Calu3 (cell line): ENCODE measurements at regions not wholly inside any gene's neighbourhood (a gene's known extent, or its start where the extent isn't known, plus 50 kb on each side); places are given as distances from the start of the nearest gene placed in this dataset.

Experiments used
- BruUV-seq: library from RNA; stranded (reverse); fragments of 400-500 nt; replicated peaks from 2 replicates; lab custom pipeline; 2021; lab: Mats Ljungman, UMichigan
- CTCF ChIA-PET: fragments of 300-600 bp; sonication (Branson Sonifier 250); formaldehyde crosslinking; loops from one replicate; lab custom pipeline; 2022; ENCODE audit warnings: antibody characterized with exemption; lab: Charles Lee
- DNase-seq: peaks from one replicate; pipeline ENCODE4 v3.0.0; 2022
- H3K27ac Mint-ChIP-seq: one replicate; pipeline ENCODE4 v1.8.0; 2022; ENCODE audit warnings: mixed read lengths; ENCODE audit not compliant: unreplicated experiment
- H3K27me3 Mint-ChIP-seq: one replicate; pipeline ENCODE4 v1.8.0; 2022; ENCODE audit warnings: mixed read lengths; ENCODE audit not compliant: unreplicated experiment
- H3K36me3 Mint-ChIP-seq: one replicate; pipeline ENCODE4 v1.8.0; 2022; ENCODE audit warnings: mild to moderate bottlenecking, moderate library complexity, mixed read lengths; ENCODE audit not compliant: insufficient read depth, unreplicated experiment
- H3K4me1 Mint-ChIP-seq: one replicate; pipeline ENCODE4 v1.8.0; 2022; ENCODE audit warnings: mild to moderate bottlenecking, low read depth, mixed read lengths; ENCODE audit not compliant: unreplicated experiment
- H3K4me3 Mint-ChIP-seq: one replicate; pipeline ENCODE4 v1.8.0; 2022; ENCODE audit warnings: mild to moderate bottlenecking, low read depth, moderate library complexity, mixed read lengths; ENCODE audit not compliant: unreplicated experiment
- H3K9me3 Mint-ChIP-seq: one replicate; pipeline ENCODE4 v1.8.0; 2022; ENCODE audit warnings: low read depth, mixed read lengths; ENCODE audit not compliant: unreplicated experiment
- CTCF ChIP-seq: fragments of 200-600 bp; IDR thresholded peaks from one replicate; pipeline ENCODE4 v1.8.0; 2022; ENCODE audit warnings: antibody characterized with exemption; ENCODE audit not compliant: unreplicated experiment
- intact Hi-C: fragments of 100-400 bp; cut with micrococcal nuclease; formaldehyde crosslinking; loops from one replicate; pipeline ENCODE4 v1.10.0; 2022; ENCODE audit not compliant: unreplicated experiment

GRCh38 chr2:240204431-240205276 lies 64.2 kb upstream of the OTOS start:
- no peak for DNase-seq
- no TSS peak for BruUV-seq
- intact Hi-C loops: no loop called here
- H3K27ac Mint-ChIP-seq: peak overlapping the region; percentile 18
- peaks cover 37% of the 10 kb centered on the region for H3K27me3 Mint-ChIP-seq
- TF ChIP-seq CTCF: no peak
- CTCF ChIA-PET: interaction anchor here (0.8 to 1.8 kb wide), 5 partner anchors 8 to 369 kb away, joined by 3 to 7 read pairs (median 4); no protein-coding TSS in a partner anchor
- H3K4me3 Mint-ChIP-seq: peak overlapping the region; percentile 2
- H3K4me1 Mint-ChIP-seq: peaks cover 14% of the 10 kb centered on the region
- no peaks in the 10 kb centered on the region for H3K36me3 Mint-ChIP-seq
- H3K9me3 Mint-ChIP-seq: peaks cover 2% of the 10 kb centered on the region

GRCh38 chr2:240205348-240205747 lies 64.9 kb upstream of the OTOS start:
- DNase-seq: peak; percentile 81
- BruUV-seq: no TSS peak

GRCh38 chr2:240205772-240206171 lies 65.3 kb upstream of the OTOS start:
- peaks cover 2% of the 10 kb centered on the region for H3K9me3 Mint-ChIP-seq
- no peak overlapping the region for H3K4me3 Mint-ChIP-seq
- no TSS peak for BruUV-seq
- TF ChIP-seq CTCF: no peak
- no peak for DNase-seq
- H3K27ac Mint-ChIP-seq: no peak overlapping the region
- CTCF ChIA-PET: interaction anchor here (0.6 to 1.8 kb wide), 4 partner anchors 9 to 54 kb away, joined by 3 to 7 read pairs (median 4); no protein-coding TSS in a partner anchor
- no peaks in the 10 kb centered on the region for H3K36me3 Mint-ChIP-seq
- peaks cover 14% of the 10 kb centered on the region for H3K4me1 Mint-ChIP-seq
- intact Hi-C loops: no loop called here
- peaks cover 49% of the 10 kb centered on the region for H3K27me3 Mint-ChIP-seq

More at GRCh38 chr2:240205348-240205747, 64.9 kb upstream of the OTOS start:
- intact Hi-C loops: no loop called here
- TF ChIP-seq CTCF: no peak
- H3K27ac Mint-ChIP-seq: peak overlapping the region; percentile 18
- peaks cover 2% of the 10 kb centered on the region for H3K9me3 Mint-ChIP-seq
- H3K36me3 Mint-ChIP-seq: no peaks in the 10 kb centered on the region
- CTCF ChIA-PET: interaction anchor here (0.6 to 1.8 kb wide), 6 partner anchors 9 to 370 kb away, joined by 3 to 7 read pairs (median 4); no protein-coding TSS in a partner anchor
- H3K4me1 Mint-ChIP-seq: peaks cover 14% of the 10 kb centered on the region
- peak overlapping the region; percentile 2 for H3K4me3 Mint-ChIP-seq
- peaks cover 44% of the 10 kb centered on the region for H3K27me3 Mint-ChIP-seq

GRCh38 chr2:240206630-240207029 lies 66.2 kb upstream of the OTOS start:
- intact Hi-C loops: no loop called here
- no TSS peak for BruUV-seq
- H3K27me3 Mint-ChIP-seq: peaks cover 51% of the 10 kb centered on the region
- peaks cover 14% of the 10 kb centered on the region for H3K4me1 Mint-ChIP-seq
- peaks cover 2% of the 10 kb centered on the region for H3K9me3 Mint-ChIP-seq
- no peak overlapping the region for H3K27ac Mint-ChIP-seq
- CTCF ChIA-PET: interaction anchor here (0.7 kb wide), 1 partner anchor 1567 kb away, joined by 9 read pairs; no protein-coding TSS in a partner anchor
- no peak for TF ChIP-seq CTCF
- H3K36me3 Mint-ChIP-seq: no peaks in the 10 kb centered on the region
- DNase-seq: no peak
- no peak overlapping the region for H3K4me3 Mint-ChIP-seq
